HEK293T (cell line): ENCODE measurements at regions not wholly inside any gene's neighbourhood (a gene's known extent, or its start where the extent isn't known, plus 50 kb on each side); places are given as distances from the start of the nearest gene placed in this dataset.

Experiments
- CTCF ChIA-PET: fragments of 350-600 bp; formaldehyde crosslinking; extraction: SDS; loops from one replicate; lab custom pipeline; 2021; ENCODE audit warnings: antibody characterized with exemption, inconsistent platforms; lab: Yijun Ruan, JAX
- POLR2A ChIA-PET: fragments of 350-600 bp; formaldehyde crosslinking; extraction: SDS; loops from one replicate; lab custom pipeline; 2020; ENCODE audit warnings: antibody characterized with exemption, inconsistent platforms; lab: Yijun Ruan, JAX
- DNase-seq: peaks from one replicate; pipeline ENCODE4 v3.0.0; 2012; ENCODE audit warnings: mixed read lengths; ENCODE audit errors: extremely low spot score
- ARNT ChIP-seq: fragments of 450-650 bp; IDR thresholded peaks from 2 replicates; pipeline ENCODE4 v1.6.1; 2017; ENCODE audit warnings: mild to moderate bottlenecking
- BHLHE40 ChIP-seq: fragments of 450-650 bp; IDR thresholded peaks from 2 replicates; pipeline ENCODE4 v1.6.1; 2016; ENCODE audit warnings: mild to moderate bottlenecking, moderate library complexity, borderline replicate concordance
- CTBP1 ChIP-seq: fragments of 450-650 bp; IDR thresholded peaks from 2 replicates; pipeline ENCODE4 v1.6.1; 2016; ENCODE audit warnings: borderline replicate concordance
- ELF4 ChIP-seq: fragments of 450-650 bp; IDR thresholded peaks from 2 replicates; pipeline ENCODE4 v1.6.1; 2017; ENCODE audit warnings: antibody characterized with exemption
- FOXA1 ChIP-seq: fragments of 450-650 bp; IDR thresholded peaks from 2 replicates; pipeline ENCODE4 v1.6.1; 2016; ENCODE audit warnings: mild to moderate bottlenecking
- FOXK2 ChIP-seq: fragments of 450-650 bp; IDR thresholded peaks from 2 replicates; pipeline ENCODE4 v1.6.1; 2016; ENCODE audit warnings: mild to moderate bottlenecking
- FOXM1 ChIP-seq: fragments of 450-650 bp; IDR thresholded peaks from 2 replicates; pipeline ENCODE4 v1.6.1; 2017; ENCODE audit warnings: mild to moderate bottlenecking, borderline replicate concordance
- HDGF ChIP-seq: fragments of 450-650 bp; IDR thresholded peaks from 2 replicates; pipeline ENCODE4 v1.6.1; 2017; ENCODE audit warnings: antibody characterized with exemption, borderline replicate concordance
- L3MBTL2 ChIP-seq: fragments of 450-650 bp; conservative IDR thresholded peaks from 2 replicates; pipeline ENCODE4 v1.6.1; 2016; ENCODE audit warnings: mild to moderate bottlenecking
- LEF1 ChIP-seq: fragments of 450-650 bp; IDR thresholded peaks from 2 replicates; pipeline ENCODE4 v1.6.1; 2017; ENCODE audit warnings: mild to moderate bottlenecking, borderline replicate concordance
- NFRKB ChIP-seq: fragments of 450-650 bp; IDR thresholded peaks from 2 replicates; pipeline ENCODE4 v1.6.1; 2016; ENCODE audit warnings: mild to moderate bottlenecking, moderate library complexity
- PKNOX1 ChIP-seq: fragments of 450-650 bp; IDR thresholded peaks from 2 replicates; pipeline ENCODE4 v1.6.1; 2016
- SP1 ChIP-seq: fragments of 450-650 bp; IDR thresholded peaks from 2 replicates; pipeline ENCODE4 v1.6.1; 2017
- SUZ12 ChIP-seq: fragments of 450-650 bp; IDR thresholded peaks from 2 replicates; pipeline ENCODE4 v1.6.1; 2016; ENCODE audit warnings: mild to moderate bottlenecking
- TARDBP ChIP-seq: fragments of 450-650 bp; IDR thresholded peaks from 2 replicates; pipeline ENCODE4 v1.6.1; 2016
- ZNF384 ChIP-seq: fragments of 450-650 bp; IDR thresholded peaks from 2 replicates; pipeline ENCODE4 v1.6.1; 2016

- POLR2A ChIA-PET = no interaction called here
- CTCF ChIA-PET = no interaction called here
- TF ChIP-seq SUZ12 (no peak), PKNOX1 (no peak), ZNF384 (no peak), SP1 (no peak), CTBP1 (no peak), LEF1 (no peak), FOXA1 (no peak), ARNT (no peak), L3MBTL2 (no peak), TARDBP (no peak), FOXK2 (no peak), NFRKB (no peak), ELF4 (no peak), FOXM1 (no peak), HDGF (no peak), BHLHE40 (no peak)
- DNase-seq = no peak
Observed at GRCh38 chr5:166163996-166164610, 2127.3 kb upstream of the WWC1 start.

GRCh38 chr5:166165596-166165995 lies 2125.8 kb upstream of the WWC1 start:
- TF ChIP-seq ZNF384 (no peak), HDGF (no peak), ARNT (no peak), FOXK2 (no peak)
- DNase-seq = no peak
- ChIA-PET POLR2A (no interaction called here), CTCF (no interaction called here)

GRCh38 chr5:166166071-166166470 lies 2125.4 kb upstream of the WWC1 start:
- no peak for DNase-seq
- ChIA-PET CTCF (no interaction called here), POLR2A (no interaction called here)
- TF ChIP-seq NFRKB = no peak
- TF ChIP-seq BHLHE40 = no peak
- no peak for TF ChIP-seq SUZ12
- TF ChIP-seq FOXA1 = no peak
- no peak for TF ChIP-seq LEF1
- no peak for TF ChIP-seq TARDBP
- TF ChIP-seq SP1 = no peak
- TF ChIP-seq L3MBTL2 = no peak
- no peak for TF ChIP-seq FOXM1
- TF ChIP-seq HDGF = no peak
- no peak for TF ChIP-seq ELF4
- no peak for TF ChIP-seq PKNOX1
- no peak for TF ChIP-seq ARNT
- no peak for TF ChIP-seq CTBP1
- no peak for TF ChIP-seq FOXK2
- no peak for TF ChIP-seq ZNF384

GRCh38 chr5:166172597-166172996 lies 2118.8 kb upstream of the WWC1 start:
- TF ChIP-seq ZNF384 = no peak
- TF ChIP-seq HDGF = no peak
- TF ChIP-seq L3MBTL2 = no peak
- TF ChIP-seq SUZ12 = no peak
- no peak for TF ChIP-seq SP1
- TF ChIP-seq NFRKB = no peak
- no peak for TF ChIP-seq FOXA1
- TF ChIP-seq PKNOX1 = no peak
- no peak for TF ChIP-seq TARDBP
- TF ChIP-seq BHLHE40 = no peak
- no peak for TF ChIP-seq CTBP1
- TF ChIP-seq FOXK2 = no peak
- no peak for TF ChIP-seq FOXM1
- TF ChIP-seq ARNT = no peak
- TF ChIP-seq LEF1 = no peak
- TF ChIP-seq ELF4 = no peak
- DNase-seq = no peak
- ChIA-PET CTCF (no interaction called here), POLR2A (no interaction called here)

GRCh38 chr5:166178411-166179080 lies 2112.9 kb upstream of the WWC1 start:
- CTCF ChIA-PET = no interaction called here
- DNase-seq = no peak
- no peak for TF ChIP-seq FOXA1
- POLR2A ChIA-PET = no interaction called here

GRCh38 chr5:166185185-166185584 lies 2106.3 kb upstream of the WWC1 start:
- POLR2A ChIA-PET = no interaction called here
- no peak for TF ChIP-seq FOXA1
- no peak for TF ChIP-seq SUZ12
- no peak for TF ChIP-seq LEF1
- TF ChIP-seq NFRKB = no peak
- TF ChIP-seq ARNT = no peak
- no peak for TF ChIP-seq PKNOX1
- TF ChIP-seq TARDBP = no peak
- TF ChIP-seq ELF4 = no peak
- TF ChIP-seq FOXM1 = no peak
- TF ChIP-seq FOXK2 = no peak
- no peak for TF ChIP-seq L3MBTL2
- no peak for TF ChIP-seq SP1
- TF ChIP-seq BHLHE40 = no peak
- no peak for TF ChIP-seq CTBP1
- no peak for TF ChIP-seq ZNF384
- no peak for TF ChIP-seq HDGF
- CTCF ChIA-PET = no interaction called here
- DNase-seq = no peak
